HG02642 (cell line): ENCODE measurements at regions not wholly inside any gene's neighbourhood (a gene's known extent, or its start where the extent isn't known, plus 50 kb on each side); places are given as distances from the start of the nearest gene placed in this dataset.
"Not testable (repeated sequence)": the region's sequence is repeated elsewhere in the genome, so short reads cannot be mapped to it uniquely, and the experiment has no call there.

Experiments
- ATAC-seq: cut with Tn5 transposase; IDR thresholded peaks from one replicate; pipeline ENCODE4 v1.9.1; 2021; ENCODE audit warnings: mild to moderate bottlenecking; ENCODE audit not compliant: unreplicated experiment, poor library complexity

- ATAC-seq, result not testable (repeated sequence)
Observed at GRCh38 chr5:176048671-176049070, 80.6 kb upstream of the THOC3 start.

GRCh38 chr5:176060472-176061268, 92.6 kb upstream of the THOC3 start:
- ATAC-seq, result peak; percentile 48

DNA sequence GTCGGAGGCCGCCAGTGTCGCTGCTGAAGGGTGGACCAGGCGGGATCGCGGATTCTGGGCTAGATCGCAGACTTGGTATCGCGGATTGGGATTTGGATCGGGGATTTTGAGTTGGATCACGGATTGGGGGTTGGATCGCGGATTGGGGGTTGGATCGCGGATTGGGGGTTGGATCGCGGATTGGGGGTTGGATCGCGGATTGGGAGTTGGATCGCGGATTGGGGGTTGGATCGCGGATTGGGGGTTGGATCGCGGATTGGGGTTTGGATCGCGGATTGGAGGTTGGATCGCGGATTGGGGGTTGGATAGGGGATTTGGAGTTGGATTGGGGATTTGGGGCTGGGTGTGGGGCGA, 93.1 kb upstream of the THOC3 start:
- not testable (repeated sequence) for ATAC-seq

- not testable (repeated sequence) for ATAC-seq
Observed at GRCh38 chr5:176061660-176062059, 93.5 kb upstream of the THOC3 start.

- ATAC-seq, result not testable (repeated sequence)
Observed at GRCh38 chr5:176066262-176066945, 98.3 kb upstream of the THOC3 start.

- ATAC-seq, result not testable (repeated sequence)
Observed at GRCh38 chr5:176067162-176067561, 99.0 kb upstream of the THOC3 start.

DNA sequence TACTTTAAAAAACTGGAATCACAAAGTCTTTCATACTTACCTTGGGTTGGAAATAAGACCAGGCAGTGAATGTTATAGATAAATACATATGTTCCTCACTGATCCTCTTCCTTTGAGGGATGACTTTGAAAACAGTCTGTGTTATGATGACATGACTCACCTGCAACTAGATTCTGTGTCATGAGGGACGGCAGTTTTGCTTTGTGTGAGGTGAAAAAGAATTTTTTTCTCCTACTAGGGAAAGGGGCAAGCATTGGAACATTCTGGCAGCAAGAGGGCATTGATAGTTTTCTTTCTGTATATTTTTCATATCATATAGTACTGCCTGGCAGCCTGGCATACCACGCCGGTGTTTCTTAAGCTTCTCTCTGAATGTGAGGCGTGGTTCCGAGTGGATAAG, 99.8 kb upstream of the THOC3 start:
- ATAC-seq, result not testable (repeated sequence)

DNA sequence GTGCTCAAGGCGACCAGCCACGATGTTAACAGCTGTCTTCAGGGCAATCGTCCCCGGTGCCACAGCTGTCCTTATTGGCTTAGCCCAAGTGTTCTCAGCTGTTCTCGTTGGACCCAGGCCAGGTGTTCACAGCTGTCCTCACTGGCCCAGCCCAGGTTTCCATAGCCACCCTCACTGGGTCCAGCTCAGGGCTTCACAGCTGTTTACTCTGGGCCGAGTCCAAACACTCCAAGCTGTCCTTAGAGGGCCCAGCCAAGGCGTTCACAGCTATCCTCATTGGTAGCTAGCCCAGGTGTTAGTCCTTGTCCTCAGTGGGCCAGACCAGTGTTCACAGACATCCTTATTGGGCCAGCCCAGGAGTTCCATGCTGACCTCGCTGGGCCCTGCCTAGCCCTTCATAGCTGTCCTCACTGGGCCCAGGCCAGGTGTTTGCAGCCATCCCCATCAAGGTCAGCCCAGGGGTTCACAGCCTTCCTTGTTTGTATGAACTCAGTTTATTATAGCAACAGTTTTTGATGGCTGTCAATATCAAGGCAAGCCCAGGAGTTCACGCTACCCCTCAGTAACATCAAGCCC, 106.0 kb upstream of the THOC3 start:
- not testable (repeated sequence) for ATAC-seq

DNA sequence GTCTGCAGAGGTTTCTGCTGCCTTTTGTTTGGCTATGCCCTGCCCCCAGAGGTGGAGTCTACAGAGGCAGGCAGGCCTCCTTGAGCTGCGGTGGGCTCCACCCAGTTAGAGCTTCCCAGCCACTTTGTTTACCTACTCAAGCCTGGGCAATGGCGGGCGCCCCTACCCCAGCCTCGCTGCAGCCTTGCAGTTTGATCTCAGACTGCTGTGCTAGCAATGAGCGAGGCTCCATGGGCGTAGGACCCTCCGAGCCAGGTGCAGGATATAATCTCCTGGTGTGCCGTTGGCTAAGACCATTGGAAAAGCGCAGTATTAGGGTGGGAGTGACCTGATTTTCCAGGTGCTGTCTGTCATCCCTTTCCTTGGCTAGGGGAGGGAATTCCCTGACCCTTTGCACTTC, 115.6 kb upstream of the THOC3 start:
- not testable (repeated sequence) for ATAC-seq

- not testable (repeated sequence) for ATAC-seq
Observed at GRCh38 chr5:176103083-176103482, 135.0 kb upstream of the THOC3 start.

DNA sequence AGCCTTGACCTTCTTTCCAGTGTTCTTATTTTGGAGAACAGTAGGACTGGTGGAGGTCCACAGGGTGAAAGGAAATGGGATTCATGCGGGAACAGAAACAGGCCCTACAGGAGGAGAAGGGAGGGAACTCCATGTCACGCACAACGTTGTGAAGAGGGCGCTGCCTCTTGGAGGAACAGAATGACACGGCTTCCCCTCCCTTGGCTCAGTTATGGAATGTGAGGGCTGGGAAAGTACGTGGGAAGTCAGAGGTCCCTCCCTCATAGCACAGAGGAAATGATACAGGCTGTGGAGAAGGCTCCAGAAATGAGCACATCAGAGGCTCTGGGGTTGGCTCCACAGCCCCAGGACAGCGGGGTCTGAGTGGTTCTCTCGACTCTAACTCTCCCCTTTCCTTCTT, 125.3 kb upstream of the SIMC1 start:
- ATAC-seq, result not testable (repeated sequence)

- ATAC-seq, result not testable (repeated sequence)
Observed at GRCh38 chr5:176113673-176114335, 124.4 kb upstream of the SIMC1 start.

DNA sequence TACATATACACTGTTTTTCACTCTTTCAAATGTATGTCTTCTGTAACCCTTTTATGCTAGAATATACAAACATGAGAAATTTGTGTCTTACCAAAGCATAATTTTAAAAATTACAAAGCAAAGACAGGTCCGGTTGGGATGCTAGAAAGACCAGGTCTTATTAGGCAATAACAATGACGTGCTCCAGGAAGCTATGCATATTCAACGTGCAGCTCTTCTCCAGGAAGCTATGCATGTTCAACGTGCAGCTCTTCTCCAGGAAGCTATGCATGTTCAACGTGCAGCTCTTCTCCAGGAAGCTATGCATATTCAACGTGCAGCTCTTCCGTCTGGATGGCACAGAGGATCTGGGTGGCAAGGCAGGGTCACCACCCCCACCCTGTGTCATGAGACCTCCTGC, 123.4 kb upstream of the SIMC1 start:
- ATAC-seq, result not testable (repeated sequence)

DNA sequence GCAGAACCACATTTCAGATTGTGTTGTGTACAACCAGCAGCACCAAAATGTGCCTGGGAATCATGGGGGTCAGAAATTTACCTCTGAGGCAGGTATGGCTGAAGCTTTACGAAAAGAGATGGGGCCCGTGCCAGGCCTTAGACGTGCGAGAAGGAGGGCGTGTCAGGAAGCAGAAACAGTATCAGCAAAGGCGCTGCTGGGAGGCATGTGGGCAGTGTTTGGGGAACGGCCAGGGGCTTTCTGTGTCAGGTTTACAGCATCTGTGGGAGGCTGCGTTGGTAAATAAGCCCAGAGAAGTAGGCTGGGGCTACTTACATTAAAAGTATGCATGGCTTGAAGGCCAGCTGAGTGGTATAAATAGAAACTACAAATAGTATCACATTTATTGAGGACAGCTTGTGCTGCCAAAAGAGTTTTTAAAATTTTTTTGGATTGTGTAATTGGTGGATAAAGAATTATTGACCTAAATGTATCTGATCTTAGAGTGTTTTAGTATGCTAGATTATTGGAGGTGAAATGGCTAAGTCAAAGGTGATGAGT, 120.5 kb upstream of the SIMC1 start:
- ATAC-seq, result not testable (repeated sequence)

DNA sequence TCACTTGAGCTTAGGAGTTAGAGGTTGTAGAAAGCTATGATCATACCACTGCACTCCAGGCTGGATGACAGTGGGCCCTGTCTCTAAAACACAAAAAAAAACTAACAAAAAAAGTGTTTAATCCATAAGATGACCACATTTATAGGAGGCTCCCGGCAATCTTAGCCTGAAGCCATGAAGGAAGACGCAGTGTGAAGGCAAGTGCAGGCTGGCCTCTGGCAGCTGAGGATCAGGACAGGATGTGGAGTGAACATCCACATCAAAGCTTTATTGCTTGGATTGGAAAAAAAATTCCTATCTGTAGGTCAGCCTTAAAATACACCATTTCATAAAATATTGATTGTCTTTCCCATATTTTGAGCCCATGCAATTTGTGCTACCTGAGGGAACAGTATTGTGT, 115.9 kb upstream of the SIMC1 start:
- not testable (repeated sequence) for ATAC-seq

DNA sequence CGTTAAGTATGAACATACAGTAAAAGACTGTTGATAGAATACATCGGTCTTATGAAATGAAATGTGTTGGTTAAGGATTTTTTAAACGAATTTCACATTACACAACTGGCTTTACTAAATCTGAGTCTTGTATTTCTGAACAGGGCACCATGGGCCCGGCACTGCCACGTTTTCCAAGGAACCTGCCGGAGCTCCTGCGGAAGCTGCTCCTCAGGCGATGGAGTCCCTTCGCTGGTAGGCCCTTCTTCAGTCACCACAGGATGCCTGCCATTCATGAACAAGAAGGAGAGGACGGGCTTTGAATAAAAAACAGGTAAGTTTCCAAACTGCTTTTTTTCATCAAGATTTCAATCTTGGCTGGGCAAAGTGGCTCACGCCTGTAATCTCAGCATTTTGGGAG, 114.1 kb upstream of the SIMC1 start:
- not testable (repeated sequence) for ATAC-seq

- no peak for ATAC-seq
Observed at GRCh38 chr5:176131771-176132170, 106.5 kb upstream of the SIMC1 start.

GRCh38 chr5:176132471-176133288, 105.5 kb upstream of the SIMC1 start:
- ATAC-seq, result no peak

DNA sequence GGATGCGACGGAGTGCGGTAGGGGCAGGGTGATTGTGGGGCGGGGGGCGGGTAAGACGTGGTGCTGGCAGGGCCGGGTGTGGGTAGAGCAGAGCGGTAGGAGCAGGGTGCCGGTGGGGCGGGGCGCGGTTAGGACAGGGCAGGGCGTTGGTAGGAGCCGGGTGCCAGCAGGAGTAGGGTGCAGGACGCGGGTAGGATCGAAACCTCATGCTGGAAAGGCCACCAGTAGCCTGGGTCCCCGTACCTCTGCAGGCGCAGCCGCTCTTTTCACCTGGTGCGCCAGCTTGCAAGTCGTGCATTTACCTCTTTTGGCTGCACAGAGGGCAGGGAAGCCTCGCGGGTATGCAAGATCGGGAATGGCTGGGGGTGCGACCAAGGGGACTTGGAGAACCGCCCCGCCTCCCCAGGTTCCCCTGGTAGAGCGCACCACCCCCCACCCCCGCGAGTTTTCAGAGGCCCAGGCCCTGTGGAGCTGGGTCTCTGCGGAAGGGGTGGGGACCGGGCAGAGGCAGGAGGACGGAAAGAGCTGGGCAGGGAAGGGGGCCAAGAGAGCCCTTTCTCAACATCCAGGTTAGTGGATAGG, 104.8 kb upstream of the SIMC1 start:
- ATAC-seq, result no peak
